ENCODE measurements at regions not wholly inside any gene's neighbourhood (a gene's known extent, or its start where the extent isn't known, plus 50 kb on each side); places are given as distances from the start of the nearest gene placed in this dataset.

GRCh38 chr4:166257276-166257675 lies 384.2 kb downstream of the TLL1 start:
- TF ChIP-seq, protein P1, sequence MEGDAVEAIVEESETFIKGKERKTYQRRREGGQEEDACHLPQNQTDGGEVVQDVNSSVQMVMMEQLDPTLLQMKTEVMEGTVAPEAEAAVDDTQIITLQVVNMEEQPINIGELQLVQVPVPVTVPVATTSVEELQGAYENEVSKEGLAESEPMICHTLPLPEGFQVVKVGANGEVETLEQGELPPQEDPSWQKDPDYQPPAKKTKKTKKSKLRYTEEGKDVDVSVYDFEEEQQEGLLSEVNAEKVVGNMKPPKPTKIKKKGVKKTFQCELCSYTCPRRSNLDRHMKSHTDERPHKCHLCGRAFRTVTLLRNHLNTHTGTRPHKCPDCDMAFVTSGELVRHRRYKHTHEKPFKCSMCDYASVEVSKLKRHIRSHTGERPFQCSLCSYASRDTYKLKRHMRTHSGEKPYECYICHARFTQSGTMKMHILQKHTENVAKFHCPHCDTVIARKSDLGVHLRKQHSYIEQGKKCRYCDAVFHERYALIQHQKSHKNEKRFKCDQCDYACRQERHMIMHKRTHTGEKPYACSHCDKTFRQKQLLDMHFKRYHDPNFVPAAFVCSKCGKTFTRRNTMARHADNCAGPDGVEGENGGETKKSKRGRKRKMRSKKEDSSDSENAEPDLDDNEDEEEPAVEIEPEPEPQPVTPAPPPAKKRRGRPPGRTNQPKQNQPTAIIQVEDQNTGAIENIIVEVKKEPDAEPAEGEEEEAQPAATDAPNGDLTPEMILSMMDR (IDR thresholded peaks at IDR 0.05) = no peak
- TF ChIP-seq POLR2A (IDR thresholded peaks at IDR 0.05) = no peak

Data from prostate gland (tissue), 2 donors.